Omental fat pad (tissue), 3 donors: ENCODE measurements at regions not wholly inside any gene's neighbourhood (a gene's known extent, or its start where the extent isn't known, plus 50 kb on each side); places are given as distances from the start of the nearest gene placed in this dataset.

Experiments
- ATAC-seq: fragments of 150-250 bp; one replicate; pipeline ENCODE4 v1.9.1; 2016; ENCODE audit warnings: mild to moderate bottlenecking, moderate library complexity; ENCODE audit not compliant: low FRiP score
- DNase-seq: peaks from one replicate; pipeline ENCODE4 v3.0.0-alpha.2; 2019; ENCODE audit warnings: low spot score
- TF ChIP-seq, protein P1 (sequence below), 3 donors: fragments of 450-650 bp; IDR thresholded peaks; one replicate each; pipeline ENCODE4 v1.5.1; 2016 to 2017; ENCODE audit warnings: antibody characterized with exemption in 3 of 3, mild to moderate bottlenecking in 3 of 3, moderate library complexity in 2 of 3

DNA sequence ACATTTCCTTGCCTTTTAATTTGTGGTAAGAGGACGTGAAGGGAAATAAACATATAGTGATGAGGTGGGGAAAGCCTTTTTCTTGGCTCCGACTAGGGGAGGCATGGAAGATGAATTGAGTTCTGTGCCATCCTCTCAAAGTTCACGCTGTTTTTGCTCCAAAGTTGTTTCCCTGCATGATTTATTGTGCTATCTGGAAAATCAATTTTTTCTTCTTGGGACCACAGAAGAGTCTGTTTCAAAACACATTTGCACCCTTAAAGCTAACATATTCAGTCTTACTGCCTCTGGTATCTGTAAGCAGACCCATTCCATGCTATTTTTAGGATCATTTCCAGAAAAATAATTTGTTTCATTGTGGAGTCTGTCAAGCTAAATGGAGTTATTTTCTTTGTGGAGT, 57.6 kb upstream of the KCNG1 start:
- no peak for ATAC-seq
- DNase-seq, result no peak

DNA sequence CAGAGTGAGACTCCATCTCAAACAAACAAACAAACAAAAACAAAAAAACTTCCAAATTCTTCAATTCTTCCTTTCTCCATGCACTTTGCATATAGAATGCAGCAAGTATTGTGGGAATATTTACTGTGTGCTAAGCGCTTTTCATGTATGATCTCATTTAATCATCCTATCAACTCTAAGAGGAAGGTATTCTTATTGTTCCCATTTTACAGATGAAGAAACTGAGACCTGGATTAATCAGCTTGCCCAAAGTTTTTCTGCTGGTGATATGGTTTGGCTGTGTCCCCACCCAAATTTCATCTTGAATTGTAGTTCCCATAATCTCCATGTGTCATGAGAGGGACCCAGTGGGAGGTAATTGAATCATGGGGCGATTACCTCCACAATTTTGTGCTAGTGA, 56.6 kb upstream of the KCNG1 start:
- ATAC-seq (no peak), DNase-seq (no peak)
- TF ChIP-seq, protein P1, sequence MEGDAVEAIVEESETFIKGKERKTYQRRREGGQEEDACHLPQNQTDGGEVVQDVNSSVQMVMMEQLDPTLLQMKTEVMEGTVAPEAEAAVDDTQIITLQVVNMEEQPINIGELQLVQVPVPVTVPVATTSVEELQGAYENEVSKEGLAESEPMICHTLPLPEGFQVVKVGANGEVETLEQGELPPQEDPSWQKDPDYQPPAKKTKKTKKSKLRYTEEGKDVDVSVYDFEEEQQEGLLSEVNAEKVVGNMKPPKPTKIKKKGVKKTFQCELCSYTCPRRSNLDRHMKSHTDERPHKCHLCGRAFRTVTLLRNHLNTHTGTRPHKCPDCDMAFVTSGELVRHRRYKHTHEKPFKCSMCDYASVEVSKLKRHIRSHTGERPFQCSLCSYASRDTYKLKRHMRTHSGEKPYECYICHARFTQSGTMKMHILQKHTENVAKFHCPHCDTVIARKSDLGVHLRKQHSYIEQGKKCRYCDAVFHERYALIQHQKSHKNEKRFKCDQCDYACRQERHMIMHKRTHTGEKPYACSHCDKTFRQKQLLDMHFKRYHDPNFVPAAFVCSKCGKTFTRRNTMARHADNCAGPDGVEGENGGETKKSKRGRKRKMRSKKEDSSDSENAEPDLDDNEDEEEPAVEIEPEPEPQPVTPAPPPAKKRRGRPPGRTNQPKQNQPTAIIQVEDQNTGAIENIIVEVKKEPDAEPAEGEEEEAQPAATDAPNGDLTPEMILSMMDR (IDR thresholded peaks at IDR 0.05), result no peak

More for the DNA sequence above, 57.6 kb upstream of the KCNG1 start:
- TF ChIP-seq, protein P1 (IDR thresholded peaks at IDR 0.05), result no peak

DNA sequence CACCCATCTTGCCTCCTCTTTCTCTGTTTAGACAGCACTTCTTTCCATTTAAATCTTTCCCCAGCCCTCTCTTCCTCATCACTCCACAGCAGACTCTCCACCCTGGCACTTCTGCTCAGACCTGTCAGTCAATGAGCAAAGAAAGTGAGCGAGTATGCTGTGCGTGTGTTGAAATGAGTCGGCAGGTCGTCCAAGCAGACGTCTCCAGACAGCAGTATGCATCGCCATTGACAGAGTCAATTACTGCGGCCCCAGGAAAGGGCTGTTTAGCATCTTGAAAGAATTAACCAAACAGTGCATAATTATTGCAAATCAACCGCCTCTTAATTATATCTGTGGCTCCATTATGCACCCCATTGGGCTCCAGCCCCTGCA, 54.8 kb upstream of the KCNG1 start:
- no peak for DNase-seq
- ATAC-seq, result no peak
- TF ChIP-seq, protein P1 (IDR thresholded peaks at IDR 0.05), result no peak

DNA sequence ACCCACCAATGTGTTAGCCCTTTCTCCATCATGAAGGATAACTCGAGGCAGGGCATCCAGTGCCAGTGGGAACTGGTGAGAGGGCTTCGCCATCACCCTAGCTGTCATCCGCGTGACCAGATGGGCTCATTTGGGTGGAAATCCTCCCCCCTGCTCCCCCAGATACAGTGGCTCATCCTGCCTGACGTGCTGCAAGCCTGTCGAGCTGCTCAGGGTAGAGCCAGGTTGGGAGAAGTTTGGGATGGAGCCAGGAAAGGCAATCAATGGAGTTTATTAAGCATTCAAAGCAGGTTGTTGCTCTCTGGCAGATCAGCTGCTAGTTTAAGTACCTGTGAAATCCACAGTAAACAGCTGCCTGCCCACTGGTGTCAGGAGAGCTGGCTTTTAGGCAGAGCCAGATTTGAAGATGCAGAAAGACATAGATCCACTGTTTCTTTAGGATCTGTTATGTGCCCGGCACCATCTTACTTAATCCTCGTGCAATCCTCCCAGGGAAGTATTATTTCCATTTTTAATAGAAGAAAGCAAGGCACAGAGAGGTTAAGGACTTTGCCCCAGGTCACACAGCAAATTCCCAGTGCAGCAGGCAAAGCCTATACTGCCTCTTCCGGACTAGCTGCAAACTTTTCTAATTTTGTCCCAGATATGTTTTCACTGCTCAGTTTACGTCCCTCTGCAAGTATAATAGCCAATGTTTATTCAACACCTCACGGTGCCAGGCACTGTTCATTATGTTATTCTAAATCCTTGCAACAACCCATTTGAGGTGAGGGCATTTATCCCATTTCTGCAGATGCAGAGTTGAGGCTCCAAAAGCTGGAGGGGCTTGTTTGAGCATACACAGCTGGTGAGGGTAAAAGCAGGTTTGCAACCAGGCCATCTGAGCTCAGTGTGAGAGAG, 54.1 kb upstream of the KCNG1 start:
- DNase-seq (no peak), ATAC-seq (no peak)
- TF ChIP-seq, protein P1 (IDR thresholded peaks at IDR 0.05), result no peak

DNA sequence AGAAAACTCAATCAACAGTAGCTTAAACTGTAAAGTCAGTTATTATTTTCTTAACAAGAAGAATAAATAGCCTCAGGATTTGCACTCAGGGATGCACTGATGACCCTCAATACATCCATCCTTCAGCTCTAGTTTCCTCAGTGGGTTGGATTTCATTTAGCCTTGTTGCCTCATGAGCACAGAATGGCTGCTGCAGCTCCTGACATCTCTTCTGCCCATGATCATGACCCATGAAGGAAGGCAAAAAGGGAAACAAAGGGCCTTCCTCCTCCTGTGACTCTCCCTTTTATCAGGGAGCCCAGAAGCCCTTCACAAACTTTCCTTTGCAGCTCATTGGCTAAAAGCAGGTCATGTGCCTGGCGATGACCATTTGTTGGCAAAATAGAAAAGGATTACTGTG, 51.2 kb upstream of the KCNG1 start:
- TF ChIP-seq, protein P1 (IDR thresholded peaks at IDR 0.05), result no peak
- ATAC-seq (no peak), DNase-seq (no peak)
